Fibroblast of mammary gland (primary cell): ENCODE measurements at regions not wholly inside any gene's neighbourhood (a gene's known extent, or its start where the extent isn't known, plus 50 kb on each side); places are given as distances from the start of the nearest gene placed in this dataset.

Source experiments
- DNase-seq: peaks from one replicate; pipeline ENCODE4 v3.0.0-alpha.2; 2010; ENCODE audit warnings: low read depth
- H3K4me3 ChIP-seq: 2 replicates; pipeline ENCODE4 v1.5.1; 2011; ENCODE audit warnings: low read depth, mild to moderate bottlenecking, low read length, moderate library complexity; ENCODE audit not compliant: control insufficient read depth
- CTCF ChIP-seq: conservative IDR thresholded peaks from 2 replicates; pipeline ENCODE4 v1.5.1; 2011; ENCODE audit warnings: low read depth, low read length, inconsistent platforms; ENCODE audit not compliant: control insufficient read depth, insufficient read depth

- H3K4me3 ChIP-seq = no peak overlapping the region
- no peak for TF ChIP-seq CTCF
- DNase-seq = no peak
Observed at GRCh38 chr10:85222300-85222699, 893.9 kb downstream of the CCSER2 start.

- DNase-seq = no peak
- no peak for TF ChIP-seq CTCF
- no peak overlapping the region for H3K4me3 ChIP-seq
Observed at GRCh38 chr10:85224366-85224940, 896.1 kb downstream of the CCSER2 start.

GRCh38 chr10:85225311-85225710, 896.9 kb downstream of the CCSER2 start:
- no peak for TF ChIP-seq CTCF
- DNase-seq = no peak
- H3K4me3 ChIP-seq = no peak overlapping the region

GRCh38 chr10:85226596-85226995, 898.2 kb downstream of the CCSER2 start:
- no peak overlapping the region for H3K4me3 ChIP-seq
- DNase-seq = no peak
- TF ChIP-seq CTCF = no peak

- no peak overlapping the region for H3K4me3 ChIP-seq
- DNase-seq = no peak
- TF ChIP-seq CTCF = no peak
Observed at GRCh38 chr10:85228726-85229125, 900.3 kb downstream of the CCSER2 start.

GRCh38 chr10:85231534-85232270, 903.3 kb downstream of the CCSER2 start:
- no peak overlapping the region for H3K4me3 ChIP-seq
- no peak for TF ChIP-seq CTCF
- no peak for DNase-seq
